ENCODE measurements at regions not wholly inside any gene's neighbourhood (a gene's known extent, or its start where the extent isn't known, plus 50 kb on each side); places are given as distances from the start of the nearest gene placed in this dataset.

GRCh38 chr9:21690561-21690960, 111.9 kb upstream of the MTAP start:
- no peak for TF ChIP-seq CTCF (IDR thresholded peaks at IDR 0.05)

- TF ChIP-seq CTCF (IDR thresholded peaks at IDR 0.05): no peak
Measured at GRCh38 chr9:21692390-21692789, 110.0 kb upstream of the MTAP start.

- no peak for TF ChIP-seq CTCF (IDR thresholded peaks at IDR 0.05)
Measured at GRCh38 chr9:21694424-21694823, 108.0 kb upstream of the MTAP start.

- no peak for TF ChIP-seq CTCF (IDR thresholded peaks at IDR 0.05)
Measured at GRCh38 chr9:21695443-21695842, 107.0 kb upstream of the MTAP start.

- no peak for TF ChIP-seq CTCF (IDR thresholded peaks at IDR 0.05)
Measured at GRCh38 chr9:21695874-21696341, 106.5 kb upstream of the MTAP start.

GRCh38 chr9:21696411-21696871, 106.0 kb upstream of the MTAP start:
- TF ChIP-seq CTCF (IDR thresholded peaks at IDR 0.05): no peak

- no peak for TF ChIP-seq CTCF (IDR thresholded peaks at IDR 0.05)
Measured at GRCh38 chr9:21708260-21708711, 94.2 kb upstream of the MTAP start.

- TF ChIP-seq CTCF (IDR thresholded peaks at IDR 0.05): no peak
Measured at GRCh38 chr9:21708856-21709255, 93.6 kb upstream of the MTAP start.

All from LNCAP (cell line).